GM12878 (cell line): ENCODE measurements at regions not wholly inside any gene's neighbourhood (a gene's known extent, or its start where the extent isn't known, plus 50 kb on each side); places are given as distances from the start of the nearest gene placed in this dataset.

Experiments used
- ATAC-seq: fragments of 200-7000 bp; cut with Tn5 transposase; 3 replicates; pipeline ENCODE4 v1.9.1; 2020; ENCODE audit warnings: mild to moderate bottlenecking, moderate library complexity
- BruUV-seq: library from RNA; stranded (reverse); fragments of 400-500 nt; replicated peaks from 2 replicates; lab custom pipeline; 2021; lab: Mats Ljungman, UMichigan
- CTCF ChIA-PET: fragments of 300-600 bp; sonication (Branson Sonifier 250); formaldehyde crosslinking; extraction: SDS; loops from one replicate; lab custom pipeline; 2021; ENCODE audit warnings: inconsistent platforms; lab: Yijun Ruan, JAX
- POLR2A ChIA-PET: fragments of 350-600 bp; formaldehyde crosslinking; extraction: SDS; loops from one replicate; lab custom pipeline; 2021; ENCODE audit warnings: inconsistent platforms; lab: Charles Lee
- RAD21 ChIA-PET: fragments of 300-600 bp; sonication (Branson Sonifier 250); formaldehyde crosslinking; loops from one replicate; lab custom pipeline; 2023; ENCODE audit warnings: antibody characterized with exemption; ENCODE audit not compliant: unreplicated experiment; lab: Charles Lee
- SMC1A ChIA-PET: fragments of 300-600 bp; sonication (Branson Sonifier 250); formaldehyde crosslinking; loops from one replicate; lab custom pipeline; 2023; ENCODE audit not compliant: unreplicated experiment, uncharacterized antibody; lab: Charles Lee
- DNase-seq: peaks from one replicate; pipeline ENCODE4 v3.0.0-alpha.2; 2011; ENCODE audit warnings: low read depth, low spot score
- FAIRE-seq: peaks from 3 replicates; lab custom pipeline; 2011; peaks lifted over from hg19 to GRCh38; lab: Jason Lieb, UNC
- H2AFZ ChIP-seq: 2 replicates; pipeline ENCODE4 v1.6.0; 2011; ENCODE audit warnings: low read depth, low read length, control low read depth; ENCODE audit not compliant: control insufficient read depth
- H3K27ac ChIP-seq: 2 replicates; pipeline ENCODE4 v1.5.1; 2011; ENCODE audit warnings: control low read depth; ENCODE audit not compliant: control insufficient read depth, insufficient read depth
- H3K27me3 ChIP-seq, 2 experiments: replicated peaks in 1 of 2; 2 replicates each; pipeline versions ENCODE4 v1.6.0 to v1.6.1; 2011; ENCODE audit warnings: low read length in 1 of 2; ENCODE audit not compliant: control insufficient read depth in 2 of 2, insufficient read depth in 2 of 2
- H3K36me3 ChIP-seq, 2 experiments: 2 replicates each; pipeline ENCODE4 v1.5.1; 2011; ENCODE audit warnings: low read length in 1 of 2; ENCODE audit not compliant: control insufficient read depth in 2 of 2, insufficient read depth in 2 of 2
- H3K4me1 ChIP-seq: 2 replicates; pipeline ENCODE4 v1.6.1; 2011; ENCODE audit warnings: mild to moderate bottlenecking, low read length, moderate library complexity, mixed read lengths; ENCODE audit not compliant: control insufficient read depth, insufficient read depth
- H3K4me2 ChIP-seq: 2 replicates; pipeline ENCODE4 v1.6.0; 2011; ENCODE audit warnings: control low read depth; ENCODE audit not compliant: control insufficient read depth, insufficient read depth
- H3K4me3 ChIP-seq: fragments of 200-600 bp; sonication (generic); 2 replicates; pipeline ENCODE4 v1.5.1; 2016
- H3K79me2 ChIP-seq: 2 replicates; pipeline ENCODE4 v1.6.0; 2011; ENCODE audit warnings: low read length; ENCODE audit not compliant: control insufficient read depth, insufficient read depth
- H3K9ac ChIP-seq: 2 replicates; pipeline ENCODE4 v1.8.0; 2011; ENCODE audit warnings: low read length, control low read depth, mixed read lengths; ENCODE audit not compliant: control insufficient read depth, insufficient read depth
- H3K9me3 ChIP-seq: replicated peaks from 3 replicates; pipeline ENCODE4 v1.5.1; 2011; ENCODE audit warnings: mild to moderate bottlenecking, low read length; ENCODE audit not compliant: control insufficient read depth, insufficient read depth
- H4K20me1 ChIP-seq: 2 replicates; pipeline ENCODE4 v1.6.0; 2011; ENCODE audit not compliant: control insufficient read depth, insufficient read depth
- BACH1 ChIP-seq: fragments of 450-650 bp; IDR thresholded peaks from 2 replicates; pipeline ENCODE4 v1.6.1; 2017; ENCODE audit warnings: mild to moderate bottlenecking, borderline replicate concordance
- GABPA ChIP-seq: IDR thresholded peaks from 2 replicates; pipeline ENCODE4 v1.6.1; 2014; ENCODE audit warnings: antibody characterized with exemption, low read depth, mild to moderate bottlenecking, inconsistent platforms
- IKZF1 ChIP-seq: fragments of 450-650 bp; conservative IDR thresholded peaks from 2 replicates; pipeline ENCODE4 v1.6.1; 2017; ENCODE audit warnings: antibody characterized with exemption, mild to moderate bottlenecking
- PAX8 ChIP-seq: fragments of 450-650 bp; IDR thresholded peaks from 2 replicates; pipeline ENCODE4 v1.6.1; 2017; ENCODE audit warnings: mild to moderate bottlenecking, moderate library complexity
- POLR2AphosphoS5 ChIP-seq: IDR thresholded peaks from 2 replicates; pipeline ENCODE4 v1.6.1; 2011; ENCODE audit warnings: mild to moderate bottlenecking, low read length, inconsistent platforms
- RB1 ChIP-seq: fragments of 450-650 bp; formaldehyde crosslinking; IDR thresholded peaks from 2 replicates; pipeline ENCODE4 v1.6.1; 2017; ENCODE audit warnings: mild to moderate bottlenecking, borderline replicate concordance
- SMAD1 ChIP-seq: fragments of 450-650 bp; IDR thresholded peaks from 2 replicates; pipeline ENCODE4 v1.6.1; 2018; ENCODE audit warnings: mild to moderate bottlenecking, low read depth; ENCODE audit not compliant: partially characterized antibody
- SREBF1 ChIP-seq: IDR thresholded peaks from 2 replicates; pipeline ENCODE4 v1.6.1; 2012; ENCODE audit warnings: mild to moderate bottlenecking, low read length
- WRNIP1 ChIP-seq: IDR thresholded peaks from 2 replicates; pipeline ENCODE4 v1.6.1; 2011; ENCODE audit warnings: low read depth, low read length, improper control_type of control experiment, borderline replicate concordance
- ZNF274 ChIP-seq: IDR thresholded peaks from one replicate; pipeline ENCODE4 v1.8.0; 2011; ENCODE audit not compliant: insufficient read length, insufficient read depth
- WGBS: methylation state at CpG from one replicate; pipeline ENCODE4 v1.1.6; 2016; ENCODE audit warnings: low lambda C conversion rate; ENCODE audit not compliant: insufficient replicate concordance, insufficient coverage; ENCODE audit errors: missing lambda C conversion rate; 5-methylcytosine and 5-hydroxymethylcytosine counted together
- in situ Hi-C: fragments of 300-500 bp; cut with MboI; formaldehyde crosslinking; loops from 9 replicates; pipeline ENCODE4 v1.14.3; 2018; ENCODE audit warnings: mixed read lengths
- intact Hi-C: fragments of 100-400 bp; cut with micrococcal nuclease; formaldehyde crosslinking; loops from one replicate; pipeline ENCODE4 v1.14.2; 2022; ENCODE audit not compliant: unreplicated experiment
- TF ChIP-seq, protein P1 (sequence below): fragments of 450-650 bp; IDR thresholded peaks from 2 replicates; pipeline ENCODE4 v1.6.1; 2017; ENCODE audit warnings: mild to moderate bottlenecking, low read depth, inconsistent platforms; ENCODE audit not compliant: poor library complexity, severe bottlenecking
- TF ChIP-seq, protein P2 (sequence below): IDR thresholded peaks from 2 replicates; pipeline ENCODE4 v1.6.1; 2012; ENCODE audit warnings: low read length, inconsistent platforms
- TF ChIP-seq, protein P3 (sequence below): fragments of 450-650 bp; IDR thresholded peaks from 2 replicates; pipeline ENCODE4 v1.6.1; 2018; ENCODE audit warnings: mild to moderate bottlenecking, low read depth, moderate library complexity; ENCODE audit not compliant: partially characterized antibody

DNA sequence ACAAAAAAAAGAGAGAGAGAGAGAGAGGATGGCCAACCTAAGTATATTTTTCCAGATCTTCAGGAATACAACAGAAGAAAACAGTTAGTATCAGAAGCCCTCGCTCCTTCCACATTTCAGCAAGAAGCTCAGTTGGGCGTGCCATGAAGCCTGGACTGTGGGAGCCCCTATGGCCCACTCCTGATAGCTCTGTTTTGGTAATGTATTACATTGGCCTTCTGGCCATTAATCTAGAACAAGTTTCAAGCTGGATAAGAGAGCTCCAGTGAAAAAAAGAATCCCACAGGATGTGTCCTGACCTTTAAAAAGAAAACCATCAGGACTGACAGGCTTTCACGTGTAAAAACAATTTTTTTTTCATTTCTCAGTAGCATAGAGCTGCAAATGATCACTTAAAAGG, 197.9 kb downstream of the ICOS start:
- BruUV-seq: no TSS peak
- WGBS: 4% methylated on average over 3 of the region's 3 CpGs
- RAD21 ChIA-PET: no interaction called here
- Histone ChIP-seq H3K36me3 (no peaks in the 10 kb centered on the region), H3K27me3 (no peaks in the 10 kb centered on the region), H3K9ac (no peak overlapping the region), H2AFZ (no peak overlapping the region), H3K9me3 (no peaks in the 10 kb centered on the region), H3K27ac (no peak overlapping the region), H4K20me1 (no peaks in the 10 kb centered on the region), H3K4me2 (no peak overlapping the region), H3K4me3 (no peak overlapping the region), H3K4me1 (no peaks in the 10 kb centered on the region), H3K79me2 (no peaks in the 10 kb centered on the region)
- FAIRE-seq: no peak
- CTCF ChIA-PET: interaction anchor here (0.9 to 1.4 kb wide), 3 partner anchors 10 to 127 kb away, joined by 3 to 4 read pairs (median 3); no protein-coding TSS in a partner anchor
- DNase-seq: no peak
- TF ChIP-seq, protein P1, sequence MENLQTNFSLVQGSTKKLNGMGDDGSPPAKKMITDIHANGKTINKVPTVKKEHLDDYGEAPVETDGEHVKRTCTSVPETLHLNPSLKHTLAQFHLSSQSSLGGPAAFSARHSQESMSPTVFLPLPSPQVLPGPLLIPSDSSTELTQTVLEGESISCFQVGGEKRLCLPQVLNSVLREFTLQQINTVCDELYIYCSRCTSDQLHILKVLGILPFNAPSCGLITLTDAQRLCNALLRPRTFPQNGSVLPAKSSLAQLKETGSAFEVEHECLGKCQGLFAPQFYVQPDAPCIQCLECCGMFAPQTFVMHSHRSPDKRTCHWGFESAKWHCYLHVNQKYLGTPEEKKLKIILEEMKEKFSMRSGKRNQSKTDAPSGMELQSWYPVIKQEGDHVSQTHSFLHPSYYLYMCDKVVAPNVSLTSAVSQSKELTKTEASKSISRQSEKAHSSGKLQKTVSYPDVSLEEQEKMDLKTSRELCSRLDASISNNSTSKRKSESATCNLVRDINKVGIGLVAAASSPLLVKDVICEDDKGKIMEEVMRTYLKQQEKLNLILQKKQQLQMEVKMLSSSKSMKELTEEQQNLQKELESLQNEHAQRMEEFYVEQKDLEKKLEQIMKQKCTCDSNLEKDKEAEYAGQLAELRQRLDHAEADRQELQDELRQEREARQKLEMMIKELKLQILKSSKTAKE: no peak
- TF ChIP-seq, protein P2, sequence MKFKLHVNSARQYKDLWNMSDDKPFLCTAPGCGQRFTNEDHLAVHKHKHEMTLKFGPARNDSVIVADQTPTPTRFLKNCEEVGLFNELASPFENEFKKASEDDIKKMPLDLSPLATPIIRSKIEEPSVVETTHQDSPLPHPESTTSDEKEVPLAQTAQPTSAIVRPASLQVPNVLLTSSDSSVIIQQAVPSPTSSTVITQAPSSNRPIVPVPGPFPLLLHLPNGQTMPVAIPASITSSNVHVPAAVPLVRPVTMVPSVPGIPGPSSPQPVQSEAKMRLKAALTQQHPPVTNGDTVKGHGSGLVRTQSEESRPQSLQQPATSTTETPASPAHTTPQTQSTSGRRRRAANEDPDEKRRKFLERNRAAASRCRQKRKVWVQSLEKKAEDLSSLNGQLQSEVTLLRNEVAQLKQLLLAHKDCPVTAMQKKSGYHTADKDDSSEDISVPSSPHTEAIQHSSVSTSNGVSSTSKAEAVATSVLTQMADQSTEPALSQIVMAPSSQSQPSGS: no peak
- TF ChIP-seq PAX8: no peak
- no peak for TF ChIP-seq WRNIP1
- no peak for TF ChIP-seq GABPA
- TF ChIP-seq, protein P3, sequence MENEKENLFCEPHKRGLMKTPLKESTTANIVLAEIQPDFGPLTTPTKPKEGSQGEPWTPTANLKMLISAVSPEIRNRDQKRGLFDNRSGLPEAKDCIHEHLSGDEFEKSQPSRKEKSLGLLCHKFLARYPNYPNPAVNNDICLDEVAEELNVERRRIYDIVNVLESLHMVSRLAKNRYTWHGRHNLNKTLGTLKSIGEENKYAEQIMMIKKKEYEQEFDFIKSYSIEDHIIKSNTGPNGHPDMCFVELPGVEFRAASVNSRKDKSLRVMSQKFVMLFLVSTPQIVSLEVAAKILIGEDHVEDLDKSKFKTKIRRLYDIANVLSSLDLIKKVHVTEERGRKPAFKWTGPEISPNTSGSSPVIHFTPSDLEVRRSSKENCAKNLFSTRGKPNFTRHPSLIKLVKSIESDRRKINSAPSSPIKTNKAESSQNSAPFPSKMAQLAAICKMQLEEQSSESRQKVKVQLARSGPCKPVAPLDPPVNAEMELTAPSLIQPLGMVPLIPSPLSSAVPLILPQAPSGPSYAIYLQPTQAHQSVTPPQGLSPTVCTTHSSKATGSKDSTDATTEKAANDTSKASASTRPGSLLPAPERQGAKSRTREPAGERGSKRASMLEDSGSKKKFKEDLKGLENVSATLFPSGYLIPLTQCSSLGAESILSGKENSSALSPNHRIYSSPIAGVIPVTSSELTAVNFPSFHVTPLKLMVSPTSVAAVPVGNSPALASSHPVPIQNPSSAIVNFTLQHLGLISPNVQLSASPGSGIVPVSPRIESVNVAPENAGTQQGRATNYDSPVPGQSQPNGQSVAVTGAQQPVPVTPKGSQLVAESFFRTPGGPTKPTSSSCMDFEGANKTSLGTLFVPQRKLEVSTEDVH: no peak
- TF ChIP-seq RB1: no peak
- no peak for TF ChIP-seq BACH1
- TF ChIP-seq IKZF1: no peak
- no peak for TF ChIP-seq ZNF274
- TF ChIP-seq SMAD1: no peak
- TF ChIP-seq SREBF1: no peak
- no peak for TF ChIP-seq POLR2AphosphoS5
- POLR2A ChIA-PET: no interaction called here
- in situ Hi-C loops: no loop called here
- SMC1A ChIA-PET: interaction anchor here (0.5 kb wide), 1 partner anchor 54 kb away, joined by 3 read pairs; no protein-coding TSS in a partner anchor
- intact Hi-C loops: no loop called here
- no peak for ATAC-seq
